GM18499 (cell line): ENCODE measurements at regions not wholly inside any gene's neighbourhood (a gene's known extent, or its start where the extent isn't known, plus 50 kb on each side); places are given as distances from the start of the nearest gene placed in this dataset.

Source experiments
- ATAC-seq: cut with Tn5 transposase; IDR thresholded peaks from one replicate; pipeline ENCODE4 v1.9.1; 2021; ENCODE audit warnings: moderate number of reproducible peaks; ENCODE audit not compliant: insufficient read depth, unreplicated experiment

DNA sequence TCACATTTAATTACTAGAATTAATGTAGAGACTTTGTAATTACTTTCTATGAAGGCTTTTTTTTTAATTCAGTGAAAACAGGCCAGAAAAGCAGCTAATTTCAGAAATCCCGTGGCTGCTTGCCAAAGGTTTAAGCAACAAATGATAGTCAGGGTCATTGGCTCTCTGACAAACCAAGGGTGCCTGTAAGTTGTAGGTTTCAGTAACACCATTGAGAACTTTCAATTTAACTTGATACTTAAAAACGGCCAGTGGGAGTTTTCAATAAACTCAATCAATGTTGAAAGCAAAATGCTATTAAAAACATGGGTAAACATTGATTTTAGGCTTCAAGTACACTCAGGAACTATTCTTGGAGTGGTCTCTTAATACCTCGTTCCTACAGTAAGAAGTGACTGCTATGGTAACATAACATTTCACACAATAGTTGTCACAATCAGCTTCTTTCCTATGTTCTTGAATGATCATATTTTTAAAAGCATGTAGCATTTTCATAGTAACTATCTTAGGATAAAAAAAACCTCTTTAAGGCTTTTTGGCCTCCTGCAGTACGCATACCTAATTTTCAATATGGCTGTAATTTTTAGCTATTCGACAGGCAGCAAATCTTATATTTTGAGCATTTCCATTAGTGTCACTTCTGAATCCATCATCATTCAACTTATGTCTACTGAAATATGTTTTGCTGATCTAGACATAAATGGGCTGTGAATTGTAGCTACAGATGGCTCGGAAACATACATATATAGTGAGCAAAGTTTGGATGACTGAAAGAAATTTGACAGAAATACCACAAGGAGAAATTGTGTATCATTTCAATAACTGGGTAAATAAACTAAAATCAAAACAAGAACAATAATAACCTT lies 592.1 kb upstream of the GBE1 start:
- ATAC-seq, result no peak

DNA sequence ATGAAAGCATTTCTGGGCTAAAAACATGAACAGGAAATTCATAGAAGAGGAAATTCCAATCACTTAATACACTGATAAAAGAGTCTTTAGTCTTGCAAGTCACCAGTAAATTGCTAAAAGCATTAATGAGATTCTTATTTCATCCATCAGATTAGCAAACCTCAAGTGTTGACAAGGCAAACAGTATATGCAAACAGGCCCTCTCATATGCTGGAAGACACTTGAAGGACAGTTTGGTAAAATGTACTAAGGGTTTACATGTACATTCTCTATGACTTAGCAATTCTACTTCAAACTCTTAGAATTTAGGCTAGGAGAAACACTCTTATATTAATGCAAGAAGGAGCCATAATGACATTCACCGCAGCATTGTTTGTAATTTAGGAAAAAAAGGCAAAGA lies 586.1 kb upstream of the GBE1 start:
- no peak for ATAC-seq

DNA sequence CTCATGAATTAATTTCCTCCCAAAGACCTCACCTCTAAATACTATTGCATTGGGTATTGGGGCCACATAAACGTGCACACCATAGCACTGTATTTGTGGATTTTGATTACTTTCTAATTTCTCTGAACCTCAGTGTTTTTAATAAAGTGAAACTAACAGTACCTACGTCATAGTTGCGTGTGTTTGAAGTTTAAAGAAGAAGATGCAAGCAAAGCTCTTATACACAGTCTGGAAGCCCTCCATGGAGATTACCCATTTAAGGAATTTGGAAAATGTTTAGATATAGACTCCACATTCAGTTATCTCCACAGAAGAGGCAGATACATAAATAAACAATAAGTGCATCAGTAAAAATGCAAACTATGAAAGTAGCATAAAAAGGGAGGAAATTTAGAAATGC lies 581.1 kb upstream of the GBE1 start:
- no peak for ATAC-seq

DNA sequence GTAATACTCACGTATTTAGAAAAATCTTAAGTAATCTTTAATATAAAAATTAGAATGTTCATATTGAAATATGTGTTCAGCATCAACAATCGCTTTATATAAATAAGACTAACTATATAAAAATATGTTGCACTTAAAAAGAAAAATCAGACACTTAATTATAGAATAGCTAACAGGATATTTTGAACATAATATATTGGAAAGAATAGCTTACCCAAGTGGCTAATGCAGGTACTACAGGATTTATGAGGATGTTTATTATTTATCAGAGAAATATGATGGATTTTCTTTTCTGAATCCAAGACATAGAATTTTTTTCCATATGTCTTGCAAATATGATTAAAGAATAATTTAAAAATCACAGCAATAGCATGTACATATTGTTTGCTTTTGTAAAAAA lies 567.9 kb upstream of the GBE1 start:
- ATAC-seq, result no peak

DNA sequence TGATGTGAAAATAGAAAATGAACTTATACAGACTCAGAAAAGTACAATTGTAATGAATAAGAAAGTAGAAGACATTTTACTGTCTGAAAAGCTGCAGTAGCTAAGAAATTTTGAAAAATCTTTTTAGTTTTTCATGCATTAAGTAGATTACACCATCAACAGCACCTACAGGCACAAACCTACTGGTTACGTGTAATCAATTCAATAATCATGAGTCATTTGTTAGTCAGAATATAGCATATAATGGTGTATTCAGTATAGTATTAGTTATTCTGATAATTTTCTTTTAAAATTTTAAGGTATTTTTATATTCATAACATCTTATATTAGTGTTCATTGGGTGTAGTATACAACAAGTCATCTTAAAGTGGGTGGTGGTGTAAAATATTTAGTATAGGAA lies 550.5 kb upstream of the GBE1 start:
- no peak for ATAC-seq

DNA sequence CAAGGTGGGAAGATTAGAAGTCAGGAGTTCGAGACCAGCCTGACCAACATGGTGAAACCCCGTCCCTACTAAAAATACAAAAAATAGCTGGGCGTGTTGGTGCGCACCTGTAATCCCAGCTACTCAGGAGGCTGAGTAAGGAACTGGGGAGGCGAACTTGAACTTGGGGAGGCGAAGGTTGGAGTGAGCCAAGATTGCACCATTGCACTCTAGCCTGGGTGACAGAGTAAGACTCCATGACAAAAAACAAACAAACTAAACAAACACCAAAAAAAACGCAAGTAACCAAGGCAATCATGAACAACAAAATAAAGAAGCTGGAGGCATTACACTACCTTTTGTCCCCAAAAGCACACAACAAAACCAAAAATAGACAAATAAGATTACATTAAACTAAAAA lies 547.3 kb upstream of the GBE1 start:
- no peak for ATAC-seq

DNA sequence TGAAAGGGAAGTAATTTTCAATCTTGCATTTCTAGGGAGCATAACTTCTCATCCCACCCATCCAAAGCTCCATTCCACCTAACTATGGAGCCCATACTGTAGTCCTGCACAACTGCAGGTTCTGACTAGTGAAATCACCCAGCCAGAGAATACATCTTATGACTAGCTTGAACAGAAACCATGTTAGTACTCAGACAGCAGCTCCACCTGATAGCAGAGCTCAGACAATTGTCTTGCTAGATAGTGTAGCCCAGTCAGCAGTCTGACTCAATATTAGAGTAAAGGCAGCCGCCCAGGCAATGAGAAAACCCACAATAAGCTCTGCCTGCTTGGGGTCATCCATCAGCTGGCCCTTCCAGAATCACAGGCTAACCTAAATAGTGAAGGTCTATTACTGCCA lies 544.7 kb upstream of the GBE1 start:
- no peak for ATAC-seq

DNA sequence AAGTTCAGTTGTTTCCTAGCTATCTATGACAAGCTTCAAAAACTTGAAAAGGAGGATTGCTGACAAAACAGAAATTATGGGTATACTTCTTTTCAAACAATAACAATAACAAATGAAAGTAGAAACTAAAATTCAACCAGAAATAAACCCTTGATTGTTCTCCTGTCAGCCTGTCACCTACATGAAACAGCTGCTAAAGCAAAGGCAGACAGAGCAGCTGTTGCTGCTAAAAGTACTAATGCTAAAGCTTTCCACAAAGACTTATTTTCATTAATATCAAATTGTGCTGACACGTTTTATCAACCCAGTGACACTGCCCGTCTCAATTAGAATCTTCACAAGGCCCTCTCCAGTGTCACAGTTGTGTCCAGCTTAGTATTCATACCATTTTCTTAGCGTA lies 533.2 kb upstream of the GBE1 start:
- ATAC-seq, result no peak

DNA sequence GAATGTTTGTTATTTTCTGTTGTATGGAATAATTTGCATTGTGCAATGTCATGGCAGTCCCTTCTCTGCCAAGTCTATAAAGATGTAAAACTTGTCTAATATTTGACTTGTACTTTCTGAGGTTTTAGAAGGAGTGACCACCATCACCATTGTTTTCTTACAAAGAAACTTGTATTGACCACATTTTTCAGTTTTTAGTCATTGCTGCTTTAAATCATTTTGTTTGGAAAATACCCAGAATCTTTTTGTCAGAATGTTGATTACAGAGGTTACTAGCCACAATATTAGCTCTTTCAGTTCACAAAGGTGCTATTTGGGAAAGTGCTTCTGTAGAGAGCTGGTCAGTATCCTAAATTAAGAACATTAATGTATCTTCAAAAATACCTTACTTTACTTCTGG lies 532.4 kb upstream of the GBE1 start:
- peak; percentile 60 for ATAC-seq

DNA sequence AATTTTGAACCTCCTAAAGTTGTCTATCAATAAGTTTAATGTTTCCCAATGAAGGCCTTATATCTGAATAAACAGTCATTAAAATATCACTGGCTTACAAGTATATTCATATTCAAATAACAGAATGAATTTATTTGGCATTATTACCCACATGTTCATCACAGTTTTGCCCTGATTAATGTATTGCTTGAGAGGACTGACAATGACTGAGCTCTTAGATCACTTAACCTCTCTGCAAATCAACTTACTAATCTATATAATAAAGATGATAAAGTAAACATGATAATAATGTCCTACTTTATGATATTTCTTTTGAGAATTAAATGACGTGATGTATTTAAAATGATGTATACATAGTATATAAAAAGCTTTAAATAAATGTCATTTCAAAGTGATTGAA lies 532.0 kb upstream of the GBE1 start:
- ATAC-seq, result no peak

DNA sequence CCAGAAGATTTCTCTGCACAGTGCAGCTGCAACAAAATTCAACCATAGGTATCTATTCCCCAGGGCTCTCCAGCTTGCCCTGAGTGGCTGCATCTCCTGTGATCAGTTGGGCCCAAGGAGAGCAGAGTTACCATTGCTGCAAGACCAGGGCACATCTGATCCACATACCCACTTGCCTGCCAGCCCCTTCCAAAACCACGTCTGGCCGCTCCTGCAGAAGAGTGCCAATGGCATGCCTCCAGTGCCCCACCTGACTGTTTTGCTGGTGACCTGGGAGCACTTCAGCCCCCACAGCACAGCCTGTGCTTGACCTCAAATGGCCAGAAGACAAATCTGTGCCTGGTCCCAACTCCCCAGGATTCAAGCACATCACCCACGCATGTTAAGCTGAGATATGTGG lies 526.1 kb upstream of the GBE1 start:
- no peak for ATAC-seq

DNA sequence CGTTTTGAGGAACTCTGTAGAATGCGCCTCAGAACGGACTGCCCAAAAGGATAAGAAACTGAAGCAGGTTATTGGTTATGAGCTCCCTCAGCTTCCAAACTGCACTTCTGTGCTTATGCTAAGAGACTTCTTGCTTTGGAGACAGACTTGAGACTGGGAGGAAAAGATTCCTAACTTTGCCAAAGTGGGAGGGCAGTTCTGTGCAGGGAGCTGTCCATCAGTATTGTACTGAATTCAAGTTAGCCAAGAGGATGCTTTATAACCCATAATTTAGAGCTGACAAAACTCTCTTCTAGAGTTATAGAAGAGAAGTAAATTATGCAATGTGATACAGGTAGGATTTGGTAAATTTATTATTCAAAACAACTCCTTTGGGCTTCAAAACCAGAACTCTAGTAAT lies 519.8 kb upstream of the GBE1 start:
- no peak for ATAC-seq

DNA sequence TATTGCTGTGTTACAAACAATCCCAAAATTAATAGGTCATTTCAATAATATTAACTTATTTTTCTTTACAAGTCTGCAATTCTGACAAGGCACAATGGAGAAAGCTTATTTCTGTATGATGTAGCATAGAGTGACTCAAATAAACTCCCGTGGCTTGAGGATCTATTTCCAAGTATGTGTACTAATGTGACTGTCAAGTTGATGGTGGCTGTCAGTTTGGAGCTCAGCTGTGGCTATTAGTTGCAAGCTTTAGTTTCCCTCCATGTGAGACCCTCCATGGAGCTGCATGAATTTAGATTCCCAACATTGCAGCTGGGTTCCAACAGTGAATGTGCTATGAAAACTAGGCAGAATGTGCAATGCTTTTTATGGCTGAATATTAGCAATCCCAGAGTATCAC lies 515.5 kb upstream of the GBE1 start:
- no peak for ATAC-seq

DNA sequence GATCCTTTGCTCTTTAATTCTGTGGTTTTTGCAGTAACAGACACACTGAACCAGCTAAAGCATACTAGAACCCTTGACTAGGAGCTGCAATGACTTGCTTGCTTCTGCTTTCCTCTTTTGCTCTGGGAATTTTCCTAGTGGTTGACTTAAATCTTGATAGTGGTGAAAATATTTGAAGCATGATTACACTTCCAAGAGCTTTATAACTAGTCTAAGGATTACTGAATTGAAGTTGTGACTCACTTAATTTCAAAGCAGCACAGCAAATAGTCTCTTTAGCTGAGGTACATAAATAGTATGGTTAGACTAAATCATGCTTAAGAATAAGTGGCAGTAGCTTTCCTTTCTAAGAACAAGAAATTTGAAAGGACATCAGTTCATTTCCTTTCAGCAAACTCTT lies 513.5 kb upstream of the GBE1 start:
- ATAC-seq, result no peak

DNA sequence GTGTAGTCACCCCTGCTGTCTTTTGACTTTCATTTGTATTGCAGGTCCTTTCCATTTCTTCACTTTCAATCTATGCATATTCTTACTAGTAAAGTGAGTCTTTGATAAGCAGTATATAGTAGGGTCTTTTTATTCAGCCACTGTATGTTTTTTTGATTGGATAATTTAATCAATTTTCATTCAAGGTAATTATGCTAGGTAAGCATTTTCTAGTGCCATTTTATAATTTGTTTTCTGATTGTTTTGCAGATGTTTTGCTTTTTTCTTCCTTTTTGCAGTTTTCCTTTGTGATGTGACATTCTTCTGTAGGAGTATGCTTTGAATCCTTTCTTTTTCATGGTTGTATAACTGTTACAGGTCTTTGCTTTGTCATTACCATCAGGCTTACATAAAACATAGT lies 504.3 kb upstream of the GBE1 start:
- ATAC-seq, result no peak

DNA sequence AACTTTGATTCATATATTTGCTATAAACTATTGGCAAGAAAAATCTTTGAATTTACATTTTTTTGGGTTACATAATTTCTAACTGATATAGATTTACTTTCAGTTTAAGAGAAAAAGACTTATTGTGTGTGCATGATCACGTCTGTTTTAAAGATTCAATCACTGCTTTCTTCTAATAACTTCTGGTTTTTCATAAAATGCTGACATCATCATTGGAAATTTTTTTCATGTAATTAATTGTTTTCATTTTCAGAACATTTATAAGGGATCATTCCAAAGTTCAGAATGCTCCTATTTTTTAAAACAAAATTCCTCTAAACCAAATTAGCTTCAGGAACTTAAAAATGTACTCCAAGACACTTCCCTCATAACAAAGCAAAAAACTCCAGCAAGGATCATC lies 500.7 kb upstream of the GBE1 start:
- no peak for ATAC-seq

DNA sequence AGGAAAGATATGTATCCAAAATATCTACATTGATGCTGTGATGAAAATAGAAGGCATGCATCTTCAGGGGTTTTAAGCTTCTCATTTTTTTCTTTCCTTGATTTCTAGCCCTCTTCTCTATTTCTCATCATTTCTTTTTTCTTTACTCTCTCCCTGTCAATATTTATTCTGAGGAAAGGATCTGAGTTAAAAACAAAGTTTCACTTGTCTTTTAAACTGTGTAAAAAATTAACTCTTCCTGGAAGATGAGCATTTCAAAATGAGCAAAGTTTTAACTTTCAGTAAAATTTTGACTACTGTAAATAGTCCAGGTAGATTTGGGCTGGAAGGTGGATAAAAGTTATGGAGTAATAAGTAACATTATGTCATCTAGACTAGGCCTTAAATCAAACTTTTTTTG lies 500.2 kb upstream of the GBE1 start:
- no peak for ATAC-seq

DNA sequence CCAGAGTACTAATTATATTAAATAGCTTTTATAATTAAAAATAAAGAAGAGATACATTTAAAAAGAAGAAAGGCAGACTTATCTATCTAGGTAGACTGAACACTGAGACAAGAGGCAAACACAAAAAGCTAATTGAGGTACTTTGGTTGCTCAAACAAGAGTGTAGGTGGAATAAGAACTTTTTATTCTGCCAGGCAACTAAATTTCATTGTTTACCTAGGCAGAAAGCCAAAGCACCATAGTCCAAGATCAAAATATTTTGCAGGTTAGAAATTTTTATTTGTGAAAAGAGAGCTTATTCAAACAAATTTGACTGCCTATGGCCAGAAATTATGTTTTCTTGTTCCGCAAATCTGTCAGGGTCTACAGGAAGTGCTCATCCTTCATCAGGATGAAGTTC lies 499.6 kb upstream of the GBE1 start:
- ATAC-seq, result no peak

DNA sequence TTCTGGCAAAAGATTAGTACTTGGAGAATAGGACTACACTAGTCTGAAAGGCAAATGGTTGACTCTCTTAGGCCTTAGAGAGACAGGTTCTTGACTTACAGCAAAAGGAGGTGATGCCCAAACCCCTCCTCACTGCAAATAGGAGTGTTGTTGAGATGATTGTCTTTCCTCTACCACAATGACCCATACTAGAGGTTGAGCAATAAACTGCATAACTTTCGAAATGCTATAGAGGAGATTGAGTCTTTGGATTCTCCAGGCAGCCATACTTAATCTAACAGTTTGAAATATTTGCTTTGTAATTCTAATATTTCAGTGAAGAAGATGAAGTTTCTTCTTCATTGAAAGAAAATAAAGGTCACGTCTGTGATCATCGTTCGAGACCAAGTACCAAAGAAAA lies 498.5 kb upstream of the GBE1 start:
- no peak for ATAC-seq

DNA sequence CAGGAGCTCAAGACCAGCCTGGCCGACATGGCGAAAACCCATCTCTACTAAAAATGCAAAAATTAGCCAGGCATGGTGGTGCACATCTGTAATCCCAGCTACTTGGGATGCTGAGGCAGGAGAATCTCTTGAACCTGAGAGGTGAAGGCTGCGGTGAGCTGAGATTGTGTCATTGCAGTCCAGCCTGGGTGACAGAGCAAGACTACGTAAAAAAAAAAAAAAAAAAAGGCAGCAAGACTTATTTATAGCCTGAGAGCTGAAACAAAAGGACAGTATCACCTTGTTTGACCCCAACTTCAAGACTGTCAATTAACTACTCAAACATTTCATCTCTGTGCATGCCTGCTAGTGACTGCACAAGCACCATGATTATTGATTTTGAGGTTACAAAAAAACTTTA lies 478.9 kb upstream of the GBE1 start:
- no peak for ATAC-seq

DNA sequence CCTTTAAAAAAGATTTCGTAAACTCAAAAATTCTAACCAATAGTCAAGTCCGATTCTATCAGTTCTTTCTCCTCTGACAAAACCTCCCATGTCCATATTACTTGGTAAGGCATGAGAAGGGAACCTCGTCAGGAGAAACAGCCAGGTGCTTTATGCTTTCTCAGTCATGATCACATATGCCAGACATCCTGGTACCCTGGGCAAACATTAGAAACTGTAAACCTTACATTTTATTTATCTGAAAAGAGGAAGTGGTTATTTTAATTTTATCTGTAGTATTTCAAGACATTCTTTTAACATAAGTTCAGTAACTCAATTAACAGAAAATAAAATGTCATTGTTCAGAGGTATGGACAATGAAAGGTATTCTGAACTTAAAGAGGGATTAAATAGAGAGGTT lies 474.8 kb upstream of the GBE1 start:
- no peak for ATAC-seq

DNA sequence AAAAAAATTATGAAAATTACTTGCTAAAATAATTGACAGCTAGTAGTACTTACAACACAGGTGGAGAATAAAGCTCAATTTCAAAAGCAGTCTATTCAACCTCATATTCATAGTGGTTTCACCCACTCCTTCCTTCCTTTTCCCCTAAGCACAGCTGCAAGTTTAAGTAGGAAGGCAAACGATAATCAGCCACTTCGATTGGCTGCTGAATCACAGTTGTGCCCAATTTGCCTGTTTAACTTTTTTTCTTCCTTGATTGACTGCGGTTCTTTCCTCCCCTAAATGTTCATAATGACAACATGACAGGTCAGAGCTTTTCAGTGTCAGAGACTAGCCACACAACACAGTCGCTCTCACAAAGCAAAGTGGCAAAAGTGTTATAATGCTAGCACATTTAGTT lies 468.0 kb upstream of the GBE1 start:
- ATAC-seq, result no peak

DNA sequence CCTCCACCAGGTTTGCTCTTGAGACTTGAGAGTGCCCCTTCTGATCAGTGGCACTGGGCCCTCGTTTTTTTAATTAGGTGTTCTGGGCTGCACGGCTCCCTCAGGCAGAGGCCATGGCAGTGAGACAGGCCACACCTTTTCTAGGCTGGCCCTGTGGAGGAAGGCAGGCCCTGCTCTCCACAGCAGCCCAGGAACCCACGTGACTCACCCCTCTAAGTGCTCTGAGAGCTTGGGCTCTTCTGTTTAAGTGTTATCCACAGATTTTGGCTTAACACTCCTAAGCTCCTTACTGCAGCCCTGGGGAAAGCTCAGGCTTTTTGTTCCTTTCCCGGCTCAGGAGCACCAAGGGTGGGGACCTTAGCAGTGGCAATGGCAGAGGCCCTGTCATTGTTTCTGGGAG lies 463.2 kb upstream of the GBE1 start:
- ATAC-seq, result no peak
